ENCODE measurements at regions not wholly inside any gene's neighbourhood (a gene's known extent, or its start where the extent isn't known, plus 50 kb on each side); places are given as distances from the start of the nearest gene placed in this dataset.
A peak's percentile ranks its signal among the peaks of the same experiment; 100 is the strongest.
"Not testable (repeated sequence)": the region's sequence is repeated elsewhere in the genome, so short reads cannot be mapped to it uniquely, and the experiment has no call there.

DNA sequence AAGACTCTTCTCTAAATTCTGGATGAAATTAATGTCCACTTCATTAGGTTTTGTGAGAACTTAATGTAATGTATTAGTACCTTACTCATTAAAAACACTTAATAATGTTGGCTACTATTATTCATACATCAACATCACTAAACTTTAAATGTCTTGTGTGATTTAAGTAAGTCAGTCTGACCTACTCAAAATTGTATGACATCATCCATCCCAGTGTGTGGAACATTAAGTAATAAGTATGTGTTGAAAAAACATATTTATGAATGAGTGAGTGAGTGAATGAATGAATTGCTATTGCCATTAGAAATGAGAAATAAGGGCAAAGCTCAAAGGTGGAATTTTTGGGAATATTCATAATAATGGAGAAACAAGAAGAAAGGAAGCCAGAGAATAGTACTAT is 285.8 kb downstream of the HTR1B start:
- no peak for DNase-seq

DNA sequence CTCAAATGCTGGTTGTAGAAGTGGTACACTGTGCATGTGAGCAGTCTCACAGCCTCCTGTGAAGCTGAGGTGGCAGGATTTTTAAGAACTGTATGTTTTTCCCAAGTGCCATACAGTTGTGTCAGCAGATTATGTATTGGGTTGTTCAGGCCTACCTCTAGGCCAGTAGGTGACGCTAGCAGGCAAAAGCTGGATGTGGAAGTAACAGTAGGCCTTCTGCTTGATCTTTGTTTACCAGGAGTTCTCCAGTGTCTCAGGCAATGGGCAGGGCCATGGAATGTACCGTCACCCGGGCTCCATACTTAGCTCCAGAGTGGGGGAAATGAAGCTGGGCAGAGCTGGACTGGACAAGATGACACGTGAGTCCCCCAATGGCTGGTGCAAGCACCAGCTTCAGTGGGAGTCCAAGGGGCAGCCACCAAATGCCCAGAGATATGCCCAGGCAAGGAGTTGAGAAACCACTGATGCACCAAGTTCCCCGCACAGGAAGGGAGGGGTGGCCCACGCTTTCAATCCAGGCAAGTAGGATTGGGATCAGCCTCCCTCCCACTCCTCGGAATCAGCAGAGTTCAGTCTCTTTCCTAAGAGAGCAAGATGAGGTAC is 289.7 kb downstream of the HTR1B start:
- DNase-seq = no peak

DNA sequence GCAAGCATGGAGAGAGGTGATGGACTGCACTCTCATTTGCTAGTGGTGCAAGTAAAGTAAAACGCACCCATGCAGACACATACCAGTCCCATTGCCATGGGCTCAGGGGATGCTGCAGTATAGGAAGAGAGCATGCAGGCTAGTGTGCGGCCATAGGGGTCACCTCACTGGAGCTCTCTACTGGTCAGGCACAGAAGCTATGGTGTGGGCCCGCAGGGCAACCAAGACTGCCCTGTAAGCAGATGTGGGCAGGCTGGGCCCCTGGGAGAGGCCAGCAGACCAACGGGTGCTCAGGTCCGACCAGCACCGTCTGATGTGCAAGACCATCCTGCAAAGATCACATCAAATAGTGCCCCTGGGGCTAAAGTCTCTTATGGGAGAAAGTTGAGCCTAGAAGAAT is 290.7 kb downstream of the HTR1B start:
- no peak for DNase-seq

DNA sequence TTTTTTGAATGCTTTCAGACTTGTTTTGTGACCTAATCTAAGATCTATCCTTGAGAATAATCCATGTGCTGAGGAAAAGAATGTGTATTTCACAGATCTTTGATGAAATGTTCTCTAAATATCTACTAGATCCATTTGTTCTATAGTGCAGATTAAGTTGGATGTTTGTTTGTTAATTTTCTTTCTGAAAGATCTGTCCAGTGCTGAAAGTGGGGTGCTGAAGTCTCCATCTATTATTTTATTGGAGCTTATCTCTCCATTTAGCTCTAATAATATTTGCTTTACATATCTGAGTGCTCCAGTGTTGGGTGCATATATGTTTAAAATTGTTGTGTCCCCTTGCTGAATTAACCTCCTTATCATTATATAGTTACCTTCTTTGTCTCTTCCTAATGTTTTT is 303.6 kb downstream of the HTR1B start:
- no peak for DNase-seq

DNA sequence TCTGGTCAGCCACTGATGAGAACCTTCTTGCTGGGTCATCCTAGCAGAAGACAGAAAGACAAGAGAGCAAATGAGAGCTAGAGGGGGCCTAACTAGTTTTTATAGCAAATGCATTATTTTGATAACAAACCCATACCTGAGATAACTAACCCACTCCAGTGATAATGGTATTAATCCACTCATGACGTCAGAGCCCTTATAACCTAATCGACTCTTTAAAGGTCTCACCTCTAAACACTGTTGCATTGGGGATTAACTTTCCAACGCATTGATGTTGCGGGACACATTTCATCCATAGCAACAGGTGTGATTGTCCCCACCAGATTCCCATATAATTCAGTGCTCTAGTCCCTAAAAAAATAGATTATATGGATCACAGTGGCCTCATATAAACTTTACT is 312.1 kb downstream of the HTR1B start:
- no peak for DNase-seq

DNA sequence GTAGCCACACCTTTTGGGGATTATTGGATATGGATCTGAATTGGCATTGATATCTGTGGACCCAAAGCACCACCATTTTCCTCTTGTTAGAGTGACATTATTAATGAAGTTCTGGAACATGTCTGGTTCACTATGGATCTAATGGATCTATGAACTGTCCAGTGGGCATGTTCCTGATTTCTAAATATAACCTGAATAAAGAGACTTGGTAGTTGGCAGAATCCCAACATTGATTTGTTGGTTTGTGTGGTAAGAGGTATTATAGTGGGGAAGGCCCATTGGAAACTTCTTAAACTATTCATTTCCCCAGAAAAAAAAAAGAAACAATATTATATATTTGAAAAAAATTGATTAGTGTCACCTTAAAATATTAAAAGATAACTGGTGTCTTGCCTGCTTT is 312.6 kb downstream of the HTR1B start:
- DNase-seq = no peak

DNA sequence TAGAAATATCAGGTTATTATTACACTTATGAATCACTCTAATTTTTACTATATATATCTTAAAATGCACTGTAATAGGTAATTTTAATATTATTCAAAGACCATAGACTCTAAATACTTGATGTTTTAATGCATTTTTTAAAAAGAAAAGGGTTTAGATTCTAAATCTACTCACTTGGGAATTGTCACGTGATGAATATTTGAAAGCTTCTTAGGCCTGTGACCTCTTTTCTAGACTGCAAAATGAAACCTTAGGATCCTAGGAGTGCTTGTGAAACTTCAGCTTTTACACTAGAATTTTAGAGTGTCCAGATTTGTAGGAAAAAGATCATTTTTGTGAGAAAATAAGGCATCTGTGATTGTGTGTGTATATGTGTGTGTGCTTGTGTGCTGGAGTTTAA is 318.0 kb downstream of the HTR1B start:
- DNase-seq = no peak

DNA sequence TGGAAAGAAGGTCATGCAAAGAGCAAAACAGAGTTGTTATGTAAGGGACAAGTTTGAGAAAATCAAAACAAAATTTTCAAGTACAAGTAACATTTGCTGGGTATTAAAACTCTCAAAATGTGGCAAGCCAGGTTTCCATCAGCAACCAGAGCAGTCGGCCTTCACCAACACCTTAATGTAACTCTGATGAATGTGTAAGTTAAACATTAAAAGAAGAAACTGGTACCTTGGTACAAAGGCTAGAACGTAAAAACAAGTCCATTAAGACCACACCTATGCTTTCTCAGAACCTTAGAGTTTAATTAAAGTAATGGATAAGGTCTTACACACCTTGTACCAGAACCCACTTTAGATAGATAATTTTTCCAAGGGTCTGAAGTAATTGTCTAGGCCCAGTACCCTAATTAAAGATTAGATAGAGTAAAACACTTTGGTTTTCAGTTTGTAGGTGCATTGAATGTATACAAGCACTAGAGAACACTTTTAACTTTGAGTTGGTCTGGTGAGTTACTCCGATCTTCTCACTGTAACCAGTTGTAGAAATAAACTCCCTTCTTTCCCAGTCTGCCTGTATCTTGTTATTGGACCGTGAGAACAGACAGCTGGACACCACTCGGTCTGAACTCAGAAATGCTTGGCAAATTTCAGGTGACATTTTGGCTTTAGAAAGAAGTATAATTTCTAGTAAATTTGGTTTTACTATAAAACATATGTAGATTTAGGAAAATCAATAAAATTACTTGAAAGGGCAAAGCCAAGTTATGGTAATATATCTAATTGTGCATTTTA is 319.4 kb downstream of the HTR1B start:
- DNase-seq = no peak

DNA sequence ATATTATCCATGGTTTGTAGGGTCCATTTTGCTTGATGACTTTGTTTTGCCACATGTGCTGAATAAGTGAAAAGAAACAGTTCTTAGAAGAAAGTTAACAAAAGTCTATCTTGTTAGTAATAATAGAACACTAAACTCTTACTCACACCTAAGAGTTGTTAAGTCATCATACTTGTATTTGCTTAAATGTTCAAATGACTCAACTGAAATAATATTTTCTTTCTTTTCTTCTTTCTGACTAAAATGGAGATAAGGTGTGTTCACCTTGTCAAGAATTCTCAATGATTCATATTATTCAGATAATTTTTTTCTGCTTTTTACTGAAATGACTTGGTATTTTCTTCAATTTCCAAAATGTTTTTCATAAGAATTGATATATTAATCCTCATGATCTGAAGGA is 327.2 kb downstream of the HTR1B start:
- no peak for DNase-seq

DNA sequence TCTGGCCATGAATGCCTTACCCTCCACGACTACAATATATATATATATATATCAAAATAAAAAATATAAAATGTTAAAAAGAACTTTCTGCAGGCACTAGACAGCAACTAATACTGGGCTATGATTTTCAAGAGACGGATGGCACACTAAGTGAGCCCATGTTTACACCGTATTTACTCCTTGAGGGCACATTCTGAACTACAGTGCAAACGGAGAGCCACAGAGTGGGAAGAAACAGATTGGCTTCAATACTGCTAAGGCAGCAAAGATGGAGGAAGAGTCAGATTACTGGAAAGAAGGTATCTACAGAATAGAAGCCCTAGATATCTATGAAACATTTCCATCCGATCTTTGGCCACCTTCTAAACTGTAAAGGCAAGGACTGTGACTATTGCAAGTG is 330.3 kb downstream of the HTR1B start:
- no peak for DNase-seq

DNA sequence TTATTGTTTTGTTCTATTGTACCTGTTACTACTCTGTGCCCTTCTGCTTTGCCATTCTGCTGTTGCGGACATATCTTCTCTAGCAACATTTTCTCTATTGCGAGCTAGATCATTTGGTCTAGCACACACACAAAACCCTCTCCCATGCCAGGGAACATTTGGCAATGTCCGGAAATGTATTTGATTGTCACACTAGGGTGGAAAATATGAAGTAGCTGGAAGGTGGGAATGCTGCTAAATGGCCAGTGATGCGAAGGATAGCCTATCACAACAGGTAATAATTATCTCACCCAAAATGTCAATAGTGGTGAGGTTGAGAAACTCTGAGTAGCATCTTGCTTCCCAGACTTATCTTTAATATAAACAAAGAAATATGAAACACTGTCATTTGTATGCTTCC is 331.9 kb downstream of the HTR1B start:
- no peak for DNase-seq

DNA sequence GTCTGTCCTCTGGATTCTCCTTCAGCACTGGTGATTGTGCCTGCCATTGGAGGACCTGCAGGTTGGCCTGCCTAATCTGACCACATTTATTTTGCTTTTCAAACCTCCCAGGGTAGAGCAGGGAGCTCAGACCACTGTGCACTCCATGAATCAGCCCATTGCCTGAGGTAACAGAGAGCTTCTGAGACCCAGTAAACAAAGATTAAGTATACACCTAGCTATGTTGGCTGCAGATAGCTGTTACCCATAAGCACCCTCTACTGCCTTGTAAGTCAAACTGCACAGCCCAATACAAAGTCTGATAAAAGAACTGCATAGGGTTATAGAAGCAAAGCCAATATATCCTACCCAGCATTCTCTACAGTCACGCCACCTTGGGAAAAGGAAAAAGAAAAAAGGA is 338.7 kb downstream of the HTR1B start:
- DNase-seq = no peak

DNA sequence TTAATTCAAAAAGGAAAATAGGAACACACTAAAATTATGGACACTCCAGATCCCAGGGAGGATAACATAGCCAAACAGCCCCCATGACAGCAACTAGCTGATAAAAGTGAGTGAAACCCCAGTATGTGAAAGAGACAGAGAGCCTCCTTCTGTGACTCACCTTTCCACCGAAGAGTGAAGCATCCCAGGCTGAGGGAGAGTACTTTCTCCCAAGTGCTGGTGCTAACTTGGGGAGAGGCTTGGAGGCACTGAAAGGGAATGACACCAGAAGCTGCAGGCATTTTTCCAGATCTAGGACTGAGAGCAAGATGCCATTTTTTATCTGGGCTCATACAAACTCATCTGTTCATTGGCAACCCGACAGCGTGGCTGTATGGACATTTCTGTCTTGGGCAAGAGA is 339.8 kb downstream of the HTR1B start:
- DNase-seq = no peak

DNA sequence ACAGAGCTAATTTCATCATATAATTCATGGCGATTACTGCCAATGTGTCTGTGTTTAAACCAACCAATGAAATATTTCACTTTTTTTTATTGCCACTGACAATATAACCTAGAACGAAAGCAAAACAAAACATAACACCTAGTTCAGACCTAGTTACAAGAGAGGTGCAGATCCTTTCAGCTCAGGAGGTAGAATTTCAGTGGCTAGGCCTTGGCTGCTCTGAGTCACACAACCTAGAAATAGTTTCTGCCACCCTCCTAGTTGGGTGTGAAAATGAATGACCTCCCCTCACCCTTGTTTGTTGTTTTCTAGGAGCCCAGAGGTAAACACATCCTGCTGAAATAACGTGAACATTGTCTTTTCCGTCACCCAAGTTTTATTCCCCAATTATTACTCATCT is 356.3 kb downstream of the HTR1B start:
- no peak for DNase-seq

DNA sequence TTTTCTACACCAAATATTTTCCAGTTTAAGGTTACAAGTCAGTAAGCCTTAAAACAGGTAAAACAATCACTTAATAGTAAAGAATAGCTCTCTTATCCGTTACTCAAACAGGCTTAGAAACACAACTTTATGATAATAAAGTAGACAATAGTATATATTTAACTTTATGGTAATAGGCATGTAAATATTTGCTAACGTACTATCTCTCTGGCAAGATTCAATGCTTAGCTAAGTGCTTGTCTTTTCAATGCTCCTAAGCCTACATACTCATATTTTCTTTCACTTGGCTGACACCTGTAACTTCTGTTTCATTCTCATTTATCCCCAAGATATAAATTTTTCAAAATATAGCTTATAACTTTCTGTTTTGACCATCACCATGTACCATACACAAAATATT is 358.2 kb downstream of the HTR1B start:
- DNase-seq = no peak

DNA sequence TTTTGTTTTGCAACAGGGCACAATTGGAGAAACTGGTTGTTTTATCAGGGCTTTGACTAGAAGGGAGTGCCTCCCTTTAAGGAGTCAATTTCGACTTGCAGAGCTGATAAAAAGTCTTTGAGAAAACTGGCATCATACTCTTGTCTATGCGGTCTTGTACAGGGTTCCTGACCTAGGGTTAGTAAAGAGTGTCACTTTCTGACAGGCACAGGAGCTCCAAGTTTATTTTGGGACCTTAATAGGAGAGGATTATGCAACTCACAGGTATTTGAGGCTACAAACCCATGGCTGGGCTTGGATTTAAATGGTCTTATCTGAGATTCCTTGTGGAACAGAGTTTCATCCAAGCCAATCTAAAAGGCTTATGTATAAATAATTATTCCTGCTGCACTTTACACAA is 365.4 kb downstream of the HTR1B start:
- no peak for DNase-seq

DNA sequence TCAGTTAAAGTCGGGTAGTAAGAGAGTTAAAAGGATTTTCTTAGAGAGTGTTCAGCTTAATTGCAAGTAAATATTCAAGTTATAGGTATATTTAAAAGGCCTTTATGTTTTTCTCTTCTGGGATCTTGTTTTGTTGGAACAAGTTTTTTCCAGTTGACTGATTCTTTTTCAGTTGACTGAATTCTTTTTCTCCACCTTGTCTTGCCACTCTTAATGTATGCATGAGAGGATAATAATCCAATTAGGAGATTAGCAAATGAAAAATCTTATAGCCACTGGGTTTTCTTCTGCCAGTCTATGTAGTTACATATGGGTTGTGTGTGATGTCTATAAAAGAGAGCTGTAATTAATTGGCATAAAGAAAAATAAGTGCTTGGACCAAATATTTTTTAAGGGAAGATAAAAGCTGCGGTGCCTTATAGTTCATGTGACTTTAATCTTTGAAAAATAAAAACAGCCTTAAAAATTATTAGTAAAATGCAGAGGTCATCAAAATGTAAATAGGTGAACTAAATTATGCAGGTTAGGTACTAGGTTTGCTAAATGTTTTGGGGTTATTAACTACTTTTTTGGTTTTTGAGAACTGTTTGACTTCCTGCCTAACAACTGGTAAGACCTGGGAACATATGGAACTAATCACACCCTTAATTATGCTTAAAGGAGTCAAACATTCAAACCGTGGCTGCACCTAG is 367.2 kb downstream of the HTR1B start:
- no peak for DNase-seq

DNA sequence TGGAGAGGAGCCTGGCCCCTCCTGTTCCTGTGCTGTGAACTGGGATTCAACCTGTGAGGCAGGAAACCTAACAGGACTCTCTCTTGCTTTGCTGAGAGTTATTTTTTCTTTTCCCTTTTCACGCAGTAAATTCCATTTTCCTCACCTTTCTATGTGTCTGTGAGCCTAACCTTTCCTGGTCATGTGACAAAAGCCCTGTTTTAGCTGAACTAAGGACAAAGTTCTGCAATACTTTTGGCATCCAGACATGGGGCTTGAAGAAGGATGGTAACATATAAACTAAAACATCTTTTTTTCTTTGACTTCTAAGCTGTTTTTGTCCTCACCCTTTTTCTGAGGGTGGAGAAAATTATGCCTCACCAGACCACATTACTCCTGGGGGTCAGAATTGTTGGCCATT is 368.5 kb downstream of the HTR1B start:
- no peak for DNase-seq

DNA sequence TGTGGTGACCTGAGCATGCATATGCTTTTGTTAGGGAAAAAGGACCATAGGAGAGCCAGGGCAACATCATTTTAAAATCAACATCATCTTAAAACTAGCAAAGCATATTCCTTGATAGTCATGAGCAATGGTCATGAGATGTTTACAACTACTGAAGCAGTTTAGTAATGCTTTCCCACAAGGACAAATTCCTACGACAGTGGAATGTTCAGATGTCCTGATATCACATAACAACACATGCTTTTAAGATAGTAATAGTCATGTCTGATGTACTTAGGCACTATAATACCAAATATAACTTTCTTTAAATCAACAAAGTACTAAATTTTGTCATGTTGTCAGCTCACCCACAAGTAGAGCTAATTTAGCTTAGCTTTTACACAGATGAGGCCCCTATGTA is 370.3 kb downstream of the HTR1B start:
- peak; percentile 4 for DNase-seq

DNA sequence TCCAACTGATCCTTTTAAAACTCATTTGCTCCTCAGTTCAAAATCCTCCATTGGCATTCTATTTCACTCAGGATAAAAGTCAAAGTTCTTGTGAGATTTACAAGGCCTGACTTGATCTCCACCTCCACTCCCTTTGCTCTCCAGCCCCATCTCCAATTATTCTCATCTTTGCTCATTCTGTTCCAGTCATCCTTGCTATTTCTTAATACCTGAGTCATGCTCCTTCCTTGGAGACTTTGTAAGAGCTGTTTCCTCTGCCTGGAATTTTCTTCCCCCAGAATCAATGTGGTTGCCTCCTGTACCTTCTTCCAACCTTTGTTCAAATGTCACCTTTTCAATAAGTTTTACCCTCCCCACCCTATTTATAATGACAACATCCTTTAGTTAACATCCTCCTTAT is 373.5 kb downstream of the HTR1B start:
- DNase-seq = no peak

DNA sequence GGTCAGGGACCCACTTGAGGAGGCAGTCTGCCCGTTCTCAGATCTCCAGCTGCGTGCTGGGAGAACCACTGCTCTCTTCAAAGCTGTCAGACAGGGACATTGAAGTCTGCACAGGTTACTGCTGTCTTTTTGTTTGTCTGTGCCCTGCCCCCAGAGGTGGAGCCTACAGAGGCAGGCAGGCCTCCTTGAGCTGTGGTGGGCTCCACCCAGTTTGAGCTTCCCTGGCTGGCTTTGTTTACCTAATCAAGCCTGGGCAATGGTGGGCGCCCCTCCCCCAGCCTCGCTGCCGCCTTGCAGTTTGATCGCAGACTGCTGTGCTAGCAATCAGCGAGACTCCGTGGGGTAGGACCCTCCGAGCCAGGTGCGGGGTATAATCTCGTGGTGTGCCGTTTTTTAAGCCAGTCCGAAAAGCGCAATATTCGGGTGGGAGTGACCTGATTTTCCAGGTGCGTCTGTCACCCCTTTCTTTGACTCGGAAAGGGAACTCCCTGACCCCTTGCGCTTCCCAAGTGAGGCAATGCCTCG is 375.4 kb downstream of the HTR1B start:
- DNase-seq = not testable (repeated sequence)

DNA sequence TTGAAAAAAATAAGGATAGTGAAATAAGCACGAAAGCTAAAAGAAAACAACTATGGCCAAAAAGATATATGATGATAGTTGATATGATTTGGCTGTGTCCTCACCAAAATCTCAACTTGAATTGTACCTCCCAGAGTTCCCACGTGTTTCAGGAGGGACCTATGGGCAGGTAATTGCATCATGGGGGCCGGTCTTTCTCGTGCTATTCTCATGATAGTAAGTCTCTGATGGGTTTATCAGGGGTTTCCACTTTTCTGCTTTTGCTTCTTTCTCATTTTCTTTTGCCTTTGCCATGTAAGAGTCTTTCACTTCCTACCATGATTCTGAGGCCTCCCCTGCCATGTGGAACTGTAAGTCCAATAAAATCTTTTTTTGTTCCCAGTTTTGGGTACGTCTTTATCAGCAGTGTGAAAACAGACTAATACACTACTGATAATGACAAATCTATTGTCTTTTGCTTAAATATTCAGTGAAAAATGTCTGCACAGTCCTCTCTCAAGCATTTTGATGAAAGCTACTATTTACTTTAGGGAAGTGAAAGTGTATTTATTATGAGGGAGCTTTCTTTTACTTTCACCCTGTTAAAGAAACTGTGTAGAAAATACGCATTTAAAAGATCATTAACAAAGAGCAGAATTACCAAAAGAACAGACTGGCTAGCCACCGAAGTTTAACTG is 389.1 kb downstream of the HTR1B start:
- DNase-seq = no peak

DNA sequence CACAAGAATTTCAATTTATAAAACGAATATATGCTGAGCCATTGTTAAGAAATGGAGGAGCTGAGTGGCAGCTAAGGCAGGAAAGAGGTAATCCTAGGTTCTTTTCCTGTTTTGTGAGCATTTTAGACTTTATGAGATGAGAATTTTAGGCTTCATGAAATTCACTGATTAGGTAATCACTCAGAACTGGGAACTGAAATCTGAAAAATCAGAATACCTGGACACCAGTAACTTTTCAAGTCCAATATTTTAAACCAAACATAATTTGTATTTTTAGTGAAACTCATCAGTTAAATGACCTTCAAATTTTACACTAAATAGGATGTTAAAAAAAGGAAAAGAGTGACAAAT is 389.9 kb downstream of the HTR1B start:
- DNase-seq = no peak
